GM12878 (cell line): ENCODE measurements at regions not wholly inside any gene's neighbourhood (a gene's known extent, or its start where the extent isn't known, plus 50 kb on each side); places are given as distances from the start of the nearest gene placed in this dataset.
A peak's percentile ranks its signal among the peaks of the same experiment; 100 is the strongest.

ENCODE experiments used
- ATF7 ChIP-seq: fragments of 450-650 bp; IDR thresholded peaks from 2 replicates; pipeline ENCODE4 v1.6.1; 2016; ENCODE audit warnings: low read depth, mild to moderate bottlenecking
- BHLHE40 ChIP-seq, 2 experiments: fragments of 450-650 bp in 1 of 2; IDR thresholded peaks; 2 replicates each; pipeline ENCODE4 v1.6.1; 2011 to 2017; ENCODE audit warnings: low read depth in 2 of 2, borderline replicate concordance in 1 of 2, improper control_type of control experiment in 1 of 2, low read length in 1 of 2, mild to moderate bottlenecking in 1 of 2
- CHD2 ChIP-seq: IDR thresholded peaks from 2 replicates; pipeline ENCODE4 v1.6.1; 2011; ENCODE audit warnings: low read depth, low read length, improper control_type of control experiment, borderline replicate concordance
- EGR1 ChIP-seq, 2 experiments: IDR thresholded peaks; 1 replicate in 1 of 2; 2 replicates in 1 of 2; pipeline ENCODE4 v1.6.1; 2011 to 2012; ENCODE audit warnings: low read depth in 2 of 2, low read length in 2 of 2, borderline replicate concordance in 1 of 2, mild to moderate bottlenecking in 1 of 2, moderate library complexity in 1 of 2
- ETV6 ChIP-seq, 2 experiments: fragments of 450-650 bp in 1 of 2; IDR thresholded peaks in 1 of 2; conservative IDR thresholded peaks in 1 of 2; 2 replicates each; pipeline ENCODE4 v1.6.1; 2014; ENCODE audit warnings: antibody characterized with exemption in 1 of 2, borderline replicate concordance in 1 of 2, low read depth in 1 of 2, mild to moderate bottlenecking in 1 of 2, moderate library complexity in 1 of 2
- FOS ChIP-seq: IDR thresholded peaks from 3 replicates; pipeline ENCODE4 v1.6.1; 2011; ENCODE audit warnings: borderline replicate concordance; ENCODE audit not compliant: insufficient read length; ENCODE audit errors: extremely low read depth
- HDAC2 ChIP-seq: fragments of 200-600 bp; sonication (generic); IDR thresholded peaks from 2 replicates; pipeline ENCODE4 v1.6.1; 2017
- IKZF2 ChIP-seq, 2 experiments: fragments of 450-650 bp; IDR thresholded peaks; 2 replicates each; pipeline ENCODE4 v1.6.1; 2017; ENCODE audit warnings: mild to moderate bottlenecking in 2 of 2, moderate library complexity in 2 of 2
- MEF2A ChIP-seq: IDR thresholded peaks from 2 replicates; pipeline ENCODE4 v1.6.1; 2011; ENCODE audit warnings: low read depth, mild to moderate bottlenecking, low read length, moderate library complexity; ENCODE audit not compliant: insufficient read depth
- MEF2B ChIP-seq: fragments of 450-650 bp; IDR thresholded peaks from 2 replicates; pipeline ENCODE4 v1.6.1; 2018; ENCODE audit warnings: mild to moderate bottlenecking, moderate library complexity; ENCODE audit not compliant: partially characterized antibody, poor library complexity, severe bottlenecking
- MYB ChIP-seq: fragments of 150-350 bp; IDR thresholded peaks from 2 replicates; pipeline ENCODE4 v1.6.1; 2014; ENCODE audit warnings: mild to moderate bottlenecking, low read depth, low read length, borderline replicate concordance
- NFIC ChIP-seq: IDR thresholded peaks from 2 replicates; pipeline ENCODE4 v1.6.1; 2012; ENCODE audit warnings: low read depth, mild to moderate bottlenecking, inconsistent platforms, low read length, moderate library complexity
- NR2C1 ChIP-seq: fragments of 450-650 bp; IDR thresholded peaks from 2 replicates; pipeline ENCODE4 v1.6.1; 2017; ENCODE audit warnings: antibody characterized with exemption, mild to moderate bottlenecking, moderate library complexity
- NR2F1 ChIP-seq: fragments of 450-650 bp; conservative IDR thresholded peaks from 2 replicates; pipeline ENCODE4 v1.6.1; 2017; ENCODE audit warnings: mild to moderate bottlenecking
- PAX5 ChIP-seq: IDR thresholded peaks from 2 replicates; pipeline ENCODE4 v1.6.1; 2011; ENCODE audit warnings: low read depth, low read length, borderline replicate concordance
- PBX3 ChIP-seq: IDR thresholded peaks from 2 replicates; pipeline ENCODE4 v1.6.1; 2011; ENCODE audit warnings: mild to moderate bottlenecking, low read depth, low read length, moderate library complexity; ENCODE audit not compliant: insufficient replicate concordance
- PRDM15 ChIP-seq: fragments of 450-650 bp; formaldehyde crosslinking; IDR thresholded peaks from 2 replicates; pipeline ENCODE4 v1.4.0; 2020; ENCODE audit warnings: mild to moderate bottlenecking, moderate library complexity
- SMAD1 ChIP-seq: fragments of 450-650 bp; IDR thresholded peaks from 2 replicates; pipeline ENCODE4 v1.6.1; 2018; ENCODE audit warnings: mild to moderate bottlenecking, low read depth; ENCODE audit not compliant: partially characterized antibody
- SMARCA5 ChIP-seq: fragments of 450-650 bp; IDR thresholded peaks from 2 replicates; pipeline ENCODE4 v1.6.1; 2017; ENCODE audit warnings: mild to moderate bottlenecking
- STAT3 ChIP-seq: IDR thresholded peaks from 2 replicates; pipeline ENCODE4 v1.6.1; 2011; ENCODE audit warnings: low read depth, low read length, improper control_type of control experiment
- WRNIP1 ChIP-seq: IDR thresholded peaks from 2 replicates; pipeline ENCODE4 v1.6.1; 2011; ENCODE audit warnings: low read depth, low read length, improper control_type of control experiment, borderline replicate concordance
- YBX1 ChIP-seq: fragments of 450-650 bp; IDR thresholded peaks from 2 replicates; pipeline ENCODE4 v1.6.1; 2016; ENCODE audit warnings: antibody characterized with exemption
- ZBTB11 ChIP-seq: fragments of 450-650 bp; formaldehyde crosslinking; IDR thresholded peaks from 2 replicates; pipeline ENCODE4 v1.5.0; 2022; ENCODE audit warnings: mild to moderate bottlenecking, missing genetic modification characterization

- TF ChIP-seq ZBTB11 (CRISPR knock-in tag): no peak
- TF ChIP-seq ETV6 (conservative IDR thresholded peaks at IDR 0.05 in 1 of 2, IDR thresholded peaks at IDR 0.05 in 1 of 2; ENCODE audit: borderline replicate concordance in 1 of 2, low read depth in 1 of 2): no peak
- no peak for TF ChIP-seq EGR1 (IDR thresholded peaks at IDR 0.05; ENCODE audit: borderline replicate concordance in 1 of 2, low read depth in 2 of 2, low read length in 2 of 2)
- TF ChIP-seq NR2C1: no peak
- no peak for TF ChIP-seq FOS
- TF ChIP-seq WRNIP1: no peak
- TF ChIP-seq STAT3: no peak
- TF ChIP-seq NR2F1: 0 out of 2 replicates have a peak, but pooled peaks have one; percentile 37
- TF ChIP-seq PBX3: no peak
- TF ChIP-seq SMARCA5: 0 out of 2 replicates have a peak, but pooled peaks have one; percentile 31
- TF ChIP-seq ATF7: no peak
- TF ChIP-seq PAX5: no peak
- no peak for TF ChIP-seq YBX1
- no peak for TF ChIP-seq SMAD1
- peak in 1 of 2 experiments; percentile 28; a peak in 2 of 4 replicates for TF ChIP-seq IKZF2 (IDR thresholded peaks at IDR 0.05)
- TF ChIP-seq HDAC2: no peak
- no peak for TF ChIP-seq CHD2
- no peak for TF ChIP-seq MYB
- TF ChIP-seq PRDM15: no peak
- no peak for TF ChIP-seq NFIC
- TF ChIP-seq BHLHE40 (IDR thresholded peaks at IDR 0.05; ENCODE audit: borderline replicate concordance in 1 of 2, low read depth in 2 of 2, low read length in 1 of 2): no peak
- peak; percentile 13 for TF ChIP-seq MEF2B
- TF ChIP-seq MEF2A: no peak
Measured at GRCh38 chr11:15757048-15757698, 599.2 kb downstream of the SOX6 start (continued).
